ENCODE measurements at regions not wholly inside any gene's neighbourhood (a gene's known extent, or its start where the extent isn't known, plus 50 kb on each side); places are given as distances from the start of the nearest gene placed in this dataset.

DNA sequence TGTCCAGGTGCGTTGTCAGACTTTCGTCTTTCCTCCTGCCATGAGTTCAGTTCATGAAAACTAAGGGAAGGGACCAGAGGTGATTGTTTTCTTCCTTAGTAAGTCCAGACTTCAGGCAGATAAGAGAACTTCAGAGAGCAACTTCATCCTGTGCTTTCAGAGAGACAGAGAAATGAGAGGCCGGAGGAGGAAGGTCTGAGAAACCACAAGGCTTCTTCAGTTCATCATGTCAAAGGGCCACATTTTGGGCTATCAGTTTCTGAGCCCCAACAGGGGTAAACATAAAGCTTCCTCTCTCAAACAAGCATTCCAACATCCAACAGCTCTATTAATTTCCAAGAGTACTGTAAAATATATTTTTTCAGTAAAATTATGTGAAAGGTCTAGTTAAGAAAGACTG, 668.4 kb upstream of the NRP1 start:
- FAIRE-seq (no peak), DNase-seq (ENCODE audit: low read depth) (no peak)
- Histone ChIP-seq H3K27me3 (ENCODE audit: control insufficient read depth, insufficient read depth, low read length) (no peaks in the 10 kb centered on the region), H3K4me3 (ENCODE audit: low read depth, low read length) (no peak overlapping the region), H3K36me3 (ENCODE audit: control insufficient read depth, insufficient read depth, low read length) (no peaks in the 10 kb centered on the region)
- TF ChIP-seq, protein P1, sequence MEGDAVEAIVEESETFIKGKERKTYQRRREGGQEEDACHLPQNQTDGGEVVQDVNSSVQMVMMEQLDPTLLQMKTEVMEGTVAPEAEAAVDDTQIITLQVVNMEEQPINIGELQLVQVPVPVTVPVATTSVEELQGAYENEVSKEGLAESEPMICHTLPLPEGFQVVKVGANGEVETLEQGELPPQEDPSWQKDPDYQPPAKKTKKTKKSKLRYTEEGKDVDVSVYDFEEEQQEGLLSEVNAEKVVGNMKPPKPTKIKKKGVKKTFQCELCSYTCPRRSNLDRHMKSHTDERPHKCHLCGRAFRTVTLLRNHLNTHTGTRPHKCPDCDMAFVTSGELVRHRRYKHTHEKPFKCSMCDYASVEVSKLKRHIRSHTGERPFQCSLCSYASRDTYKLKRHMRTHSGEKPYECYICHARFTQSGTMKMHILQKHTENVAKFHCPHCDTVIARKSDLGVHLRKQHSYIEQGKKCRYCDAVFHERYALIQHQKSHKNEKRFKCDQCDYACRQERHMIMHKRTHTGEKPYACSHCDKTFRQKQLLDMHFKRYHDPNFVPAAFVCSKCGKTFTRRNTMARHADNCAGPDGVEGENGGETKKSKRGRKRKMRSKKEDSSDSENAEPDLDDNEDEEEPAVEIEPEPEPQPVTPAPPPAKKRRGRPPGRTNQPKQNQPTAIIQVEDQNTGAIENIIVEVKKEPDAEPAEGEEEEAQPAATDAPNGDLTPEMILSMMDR (IDR thresholded peaks at IDR 0.05; ENCODE audit: insufficient read depth, low read length, severe bottlenecking) = no peak

DNA sequence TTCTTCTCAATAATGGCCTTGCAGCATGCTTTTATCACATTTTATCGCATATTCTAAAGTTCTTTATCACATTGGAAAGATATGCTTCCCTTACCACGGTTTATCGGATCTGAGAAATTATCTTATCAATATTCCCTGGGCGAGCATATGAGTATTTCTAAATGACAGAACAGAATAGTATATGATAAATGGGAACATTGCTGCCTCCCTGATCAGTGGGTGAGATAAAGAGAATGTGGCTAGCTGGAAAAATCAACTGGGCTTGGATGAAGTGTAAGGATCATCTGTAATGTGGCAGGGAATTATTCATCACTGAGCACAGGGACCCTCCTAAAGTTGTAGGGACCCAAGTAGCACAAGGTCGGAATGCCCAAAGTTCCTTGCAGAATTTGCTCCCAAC, 667.4 kb upstream of the NRP1 start:
- DNase-seq (ENCODE audit: low read depth) = no peak
- no peak overlapping the region for H3K4me3 ChIP-seq (ENCODE audit: low read depth, low read length)
- TF ChIP-seq, protein P1 (IDR thresholded peaks at IDR 0.05; ENCODE audit: insufficient read depth, low read length, severe bottlenecking) = no peak
- no peaks in the 10 kb centered on the region for H3K27me3 ChIP-seq (ENCODE audit: control insufficient read depth, insufficient read depth, low read length)
- no peak for FAIRE-seq
- H3K36me3 ChIP-seq (ENCODE audit: control insufficient read depth, insufficient read depth, low read length) = no peaks in the 10 kb centered on the region

DNA sequence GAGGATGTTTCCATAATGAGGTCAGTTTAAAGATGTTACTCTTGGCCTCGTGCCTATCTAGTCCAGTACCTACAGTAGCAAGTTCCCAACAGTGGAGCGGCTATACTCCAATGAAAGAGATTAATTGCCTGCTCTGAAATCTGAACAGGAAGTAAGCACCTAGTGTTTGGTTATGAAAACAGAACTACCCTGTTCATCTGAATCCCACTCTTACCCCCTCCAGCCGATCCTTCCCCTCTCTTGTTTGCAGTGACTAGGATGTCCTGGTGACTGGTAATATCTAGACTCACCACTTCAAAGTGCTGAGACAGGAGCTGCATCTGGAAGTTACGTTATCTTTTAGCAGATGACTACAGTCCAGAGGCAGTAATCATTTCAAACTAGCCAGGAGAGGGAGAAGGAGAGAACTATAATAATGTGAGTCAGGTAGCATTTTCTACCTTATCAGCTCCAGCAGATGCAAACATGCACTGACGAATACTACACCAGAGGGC, 666.7 kb upstream of the NRP1 start:
- no peak overlapping the region for H3K4me3 ChIP-seq (ENCODE audit: low read depth, low read length)

DNA sequence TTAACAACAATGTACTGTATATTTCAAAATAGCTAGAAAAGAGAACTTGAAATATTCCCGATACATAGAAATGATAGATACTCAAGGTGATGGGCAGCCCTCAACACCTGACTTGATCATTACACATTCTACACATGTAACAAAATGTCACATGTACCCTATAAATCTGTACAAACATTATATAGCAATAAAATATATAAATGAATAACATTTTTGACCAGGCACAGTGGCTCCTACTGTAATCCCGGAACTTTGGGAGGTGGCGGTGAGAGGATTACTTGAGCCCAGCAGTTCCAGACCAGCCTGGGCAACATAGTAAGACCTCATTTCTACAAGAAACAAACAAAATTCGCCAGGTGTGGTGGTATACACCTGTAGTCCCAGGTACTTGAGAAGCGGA, 659.5 kb upstream of the NRP1 start:
- H3K4me3 ChIP-seq (ENCODE audit: low read depth, low read length) = no peak overlapping the region
- FAIRE-seq (no peak), DNase-seq (ENCODE audit: low read depth) (no peak)
- H3K27me3 ChIP-seq (ENCODE audit: control insufficient read depth, insufficient read depth, low read length) = no peaks in the 10 kb centered on the region
- H3K36me3 ChIP-seq (ENCODE audit: control insufficient read depth, insufficient read depth, low read length) = no peaks in the 10 kb centered on the region
- TF ChIP-seq, protein P1 (IDR thresholded peaks at IDR 0.05; ENCODE audit: insufficient read depth, low read length, severe bottlenecking) = no peak

More for the DNA sequence above, 666.7 kb upstream of the NRP1 start:
- Histone ChIP-seq H3K27me3 (ENCODE audit: control insufficient read depth, insufficient read depth, low read length) (no peaks in the 10 kb centered on the region), H3K36me3 (ENCODE audit: control insufficient read depth, insufficient read depth, low read length) (no peaks in the 10 kb centered on the region)
- TF ChIP-seq, protein P1 (IDR thresholded peaks at IDR 0.05; ENCODE audit: insufficient read depth, low read length, severe bottlenecking) = no peak
- FAIRE-seq = no peak
- peak; percentile 38 for DNase-seq (ENCODE audit: low read depth)

DNA sequence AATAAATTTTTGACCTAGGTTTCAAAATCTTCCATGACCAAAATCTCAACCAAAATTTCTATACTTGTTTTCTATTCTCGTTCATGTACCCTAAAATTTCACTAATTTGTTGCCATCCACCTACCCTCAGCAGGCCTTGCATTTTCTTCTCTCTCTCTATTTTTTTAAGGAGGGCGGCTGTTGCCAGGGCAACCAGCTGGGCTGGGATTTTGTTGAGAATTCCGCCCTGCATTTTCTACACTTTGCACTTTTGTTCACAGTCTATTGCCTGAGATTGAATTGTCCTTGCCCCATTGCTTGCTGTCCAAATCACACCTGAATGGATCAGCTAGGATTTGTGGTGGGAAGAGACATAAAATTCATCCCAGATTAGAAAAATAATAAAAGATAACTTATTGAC, 657.5 kb upstream of the NRP1 start:
- Histone ChIP-seq H3K4me3 (ENCODE audit: low read depth, low read length) (no peak overlapping the region), H3K27me3 (ENCODE audit: control insufficient read depth, insufficient read depth, low read length) (no peaks in the 10 kb centered on the region), H3K36me3 (ENCODE audit: control insufficient read depth, insufficient read depth, low read length) (no peaks in the 10 kb centered on the region)
- no peak for FAIRE-seq
- TF ChIP-seq, protein P1 (IDR thresholded peaks at IDR 0.05; ENCODE audit: insufficient read depth, low read length, severe bottlenecking) = no peak
- DNase-seq (ENCODE audit: low read depth) = no peak

DNA sequence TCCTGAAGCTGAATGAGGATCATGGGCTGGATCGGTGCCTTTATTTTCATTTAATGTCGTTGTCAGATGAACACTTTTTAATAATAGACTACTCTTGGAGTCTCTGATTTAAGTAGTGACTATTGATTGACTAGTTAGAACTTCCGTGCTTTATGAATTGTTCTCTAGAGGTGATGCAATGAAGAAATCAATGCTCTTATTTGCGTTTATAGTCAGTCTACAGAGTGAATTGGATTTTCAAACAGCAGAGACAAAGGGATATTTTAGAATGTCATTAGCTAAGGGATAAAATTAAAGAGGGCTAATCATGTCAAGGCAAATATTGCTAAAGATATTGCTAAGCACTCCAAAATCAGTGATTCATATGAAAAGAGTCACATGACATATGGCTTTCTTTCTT, 652.0 kb upstream of the NRP1 start:
- Histone ChIP-seq H3K36me3 (ENCODE audit: control insufficient read depth, insufficient read depth, low read length) (no peaks in the 10 kb centered on the region), H3K4me3 (ENCODE audit: low read depth, low read length) (no peak overlapping the region), H3K27me3 (ENCODE audit: control insufficient read depth, insufficient read depth, low read length) (no peaks in the 10 kb centered on the region)
- FAIRE-seq = no peak
- no peak for DNase-seq (ENCODE audit: low read depth)
- TF ChIP-seq, protein P1 (IDR thresholded peaks at IDR 0.05; ENCODE audit: insufficient read depth, low read length, severe bottlenecking) = no peak
